NCI-H1092 treated with DMSO at 0.1 percent for 48 hours (cell line): ENCODE measurements at regions not wholly inside any gene's neighbourhood (a gene's known extent, or its start where the extent isn't known, plus 50 kb on each side); places are given as distances from the start of the nearest gene placed in this dataset.

ENCODE experiments used
- DNase-seq: peaks from one replicate; lab custom pipeline; 2025; lab: John Stamatoyannopoulos, UW

DNA sequence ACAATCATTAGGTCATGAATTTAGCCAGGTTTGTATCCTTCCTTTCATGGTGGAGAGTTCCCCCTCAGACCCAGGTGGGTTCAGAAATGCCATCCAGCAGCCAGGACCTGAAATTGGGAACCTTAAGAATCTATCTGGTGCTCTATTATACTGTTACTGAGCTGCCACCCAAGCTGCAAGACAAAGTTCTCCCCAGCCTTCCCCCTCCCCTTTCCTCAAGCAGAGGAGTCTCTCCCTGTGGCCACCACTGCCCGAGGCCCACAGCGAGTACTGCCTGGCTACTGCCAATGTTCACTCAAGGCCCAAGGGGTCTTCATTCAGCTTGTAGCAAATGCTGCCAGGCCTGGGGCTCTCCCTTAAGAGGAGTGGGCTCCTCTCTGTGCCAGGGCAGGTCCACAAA lies 133.8 kb downstream of the TMEM38B start:
- no peak for DNase-seq

DNA sequence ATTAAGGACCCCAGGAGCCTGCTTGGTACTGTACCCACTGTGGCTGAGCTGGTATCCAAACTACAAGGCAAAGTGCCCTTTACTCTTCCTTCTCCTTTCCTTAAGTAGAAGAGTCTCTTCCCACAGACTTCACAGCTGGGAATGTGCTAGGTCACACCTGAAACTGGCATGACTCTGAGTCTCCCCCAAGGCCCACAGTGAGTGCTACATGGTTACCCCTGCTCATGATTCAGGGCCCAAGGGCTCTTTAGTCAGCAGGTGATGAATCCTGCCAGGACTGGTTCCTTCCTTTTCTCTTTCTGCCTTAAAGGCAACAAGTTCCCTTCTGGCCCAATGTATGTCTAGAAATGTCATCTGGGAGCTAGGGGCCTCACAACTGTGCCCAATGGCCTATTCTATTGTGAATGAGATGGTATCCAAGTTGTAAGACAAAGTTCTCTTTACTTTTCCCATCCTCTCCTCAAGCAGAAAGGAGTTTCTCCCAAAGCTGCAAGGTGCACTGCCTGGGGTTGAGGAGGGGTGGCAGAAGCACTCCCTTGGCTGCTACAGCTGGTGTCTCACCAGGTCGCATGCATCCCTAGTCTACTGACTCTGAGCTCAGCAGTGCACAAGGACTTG lies 134.4 kb downstream of the TMEM38B start:
- no peak for DNase-seq

DNA sequence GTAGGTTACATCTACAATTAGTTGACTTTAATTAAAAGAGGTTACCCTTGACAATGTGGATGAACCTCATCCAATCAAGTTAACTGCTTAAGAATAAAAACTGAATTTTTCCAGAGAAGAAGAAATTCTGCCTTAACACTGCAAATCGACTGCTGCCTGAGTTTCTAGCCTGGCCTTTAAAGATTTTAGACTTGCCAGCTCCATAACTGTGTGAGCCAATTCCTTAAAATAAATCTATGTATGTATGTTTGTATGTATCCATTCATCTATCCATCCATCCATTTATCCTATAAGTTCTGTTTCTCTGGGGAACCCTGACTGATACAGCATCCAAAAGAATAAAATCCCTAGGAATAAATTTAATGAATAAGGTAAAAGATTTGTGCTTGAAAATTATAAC lies 136.1 kb downstream of the TMEM38B start:
- no peak for DNase-seq

DNA sequence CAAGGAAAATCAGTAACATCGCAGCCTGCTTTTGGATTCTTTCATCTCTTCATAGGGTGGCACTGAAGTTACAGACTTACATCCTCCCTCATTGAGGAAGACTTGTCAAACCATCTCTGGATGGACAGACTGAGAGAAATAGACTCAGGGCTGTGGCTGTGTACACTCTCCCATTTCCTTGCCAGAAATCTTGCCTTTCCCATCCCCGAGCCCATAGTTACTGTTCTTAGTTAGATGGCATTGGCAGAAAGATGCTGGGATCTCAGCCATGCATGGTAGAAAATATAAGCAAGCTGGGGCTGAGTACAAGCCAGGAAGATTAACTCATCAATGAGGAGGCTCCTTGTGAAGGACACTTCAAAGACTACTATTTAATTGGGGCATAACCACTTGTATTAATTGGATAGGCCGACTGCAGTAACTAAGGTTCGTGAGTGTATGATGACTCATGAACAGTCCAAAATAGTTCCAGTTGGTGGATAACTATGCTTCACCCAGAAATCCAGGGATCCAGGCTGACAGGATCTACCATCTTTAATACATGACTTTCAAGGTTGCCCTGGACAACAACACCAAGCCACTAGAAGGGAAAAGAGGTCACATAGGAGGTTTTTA lies 137.9 kb downstream of the TMEM38B start:
- no peak for DNase-seq

DNA sequence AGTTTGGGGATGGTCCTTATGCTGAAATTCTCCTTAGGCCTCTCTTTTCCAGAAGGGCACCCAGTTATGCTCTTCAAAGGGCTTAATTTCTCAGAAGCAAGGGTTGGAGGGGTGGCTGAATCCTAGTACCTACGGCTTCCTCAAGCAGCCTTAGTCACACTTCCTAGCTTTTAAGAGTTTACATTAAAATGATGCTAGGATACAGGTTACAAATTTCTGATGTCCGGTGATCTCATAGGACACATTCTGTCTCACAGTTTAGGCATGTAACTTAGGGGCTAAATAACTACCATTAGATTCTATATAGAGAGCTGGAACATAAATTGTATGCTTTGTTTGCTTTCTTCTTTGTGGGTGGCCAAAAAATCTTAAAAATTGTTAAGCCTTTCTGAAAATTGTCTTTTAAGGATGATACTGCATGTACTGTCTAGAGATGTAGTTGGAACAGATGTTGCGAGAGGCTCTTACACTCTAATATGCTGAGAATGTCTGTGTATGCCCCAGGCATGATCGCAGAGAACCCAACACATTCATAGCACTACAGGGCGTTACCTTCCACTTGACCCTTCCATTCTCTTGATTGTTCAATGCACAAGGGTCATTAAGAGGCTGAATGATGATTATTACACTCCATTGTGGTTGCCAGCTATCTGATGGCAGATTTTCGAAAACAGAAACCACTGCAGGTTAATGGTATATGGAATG lies 139.1 kb downstream of the TMEM38B start:
- no peak for DNase-seq

DNA sequence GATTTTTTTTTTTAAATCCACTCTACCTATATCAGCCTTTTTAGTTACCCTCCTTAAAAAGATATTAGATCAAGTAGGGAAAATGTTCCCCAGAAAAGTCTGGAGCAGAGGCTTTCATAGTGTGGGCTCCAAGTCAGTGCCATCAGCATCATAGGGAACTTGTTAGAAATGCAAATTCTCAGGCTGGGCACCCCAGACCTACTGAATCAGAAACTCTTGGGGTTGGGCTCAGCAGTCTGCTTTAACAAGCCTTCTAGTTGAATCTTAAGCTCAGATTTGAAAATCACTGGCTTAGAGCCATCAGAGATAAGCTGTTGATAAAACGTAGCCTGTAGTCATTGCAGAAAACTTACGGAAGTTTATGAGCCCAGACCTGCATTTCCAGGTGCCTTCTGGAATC lies 140.1 kb downstream of the TMEM38B start:
- no peak for DNase-seq

DNA sequence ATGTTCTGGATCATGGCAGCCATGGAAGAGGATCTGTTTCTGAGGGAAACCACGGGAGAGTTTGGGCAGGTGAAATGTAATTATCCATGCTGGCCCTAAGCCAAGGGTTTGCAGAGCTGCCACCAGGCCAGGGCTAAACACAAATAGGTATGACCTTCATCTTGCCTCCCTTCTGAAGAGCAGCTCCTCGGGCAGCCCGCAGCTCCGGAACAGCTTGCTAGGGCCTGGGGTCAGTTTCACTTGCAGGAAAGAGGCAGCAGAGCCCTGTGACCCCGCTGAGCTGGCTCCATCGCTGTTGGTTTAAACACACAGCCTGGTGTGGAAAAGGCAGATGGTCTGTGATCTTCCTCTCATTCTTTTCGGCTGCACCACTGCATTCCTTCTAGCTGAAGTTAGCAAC lies 141.4 kb downstream of the TMEM38B start:
- DNase-seq: peak; percentile 54

DNA sequence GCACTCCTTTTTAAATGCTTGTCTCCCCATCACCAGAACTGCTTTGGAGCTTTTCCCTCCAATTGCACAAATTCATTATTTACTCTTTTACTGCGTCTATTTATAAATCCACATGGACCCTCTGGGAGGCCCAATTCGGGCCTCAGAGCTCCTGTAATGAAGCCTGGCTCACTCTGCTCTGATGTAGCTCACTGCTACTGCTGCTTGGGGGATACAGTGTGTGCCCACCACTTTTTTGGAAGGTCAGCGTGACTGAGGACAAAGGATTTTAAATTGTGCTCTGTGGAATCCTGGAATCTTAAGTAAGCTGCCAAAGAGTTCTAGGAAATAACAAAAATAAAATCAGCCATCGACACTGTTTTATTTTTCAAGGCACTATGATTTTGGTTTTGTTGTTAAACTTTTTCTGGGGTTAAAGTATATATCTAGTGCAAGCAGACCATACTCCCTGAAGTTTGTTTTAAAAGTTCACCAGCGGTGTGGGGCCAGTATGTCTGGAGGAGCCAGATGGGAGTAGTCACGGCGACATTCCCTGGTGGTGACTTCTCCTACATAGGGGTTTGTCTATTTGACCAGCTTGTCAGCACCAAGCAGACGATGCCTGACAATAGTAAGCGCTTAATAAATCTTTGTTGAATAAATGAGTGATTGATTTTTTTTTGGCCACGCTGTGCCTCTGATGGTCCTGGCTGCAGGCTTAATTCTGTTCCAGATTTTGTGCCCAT lies 142.8 kb downstream of the TMEM38B start:
- DNase-seq: no peak

DNA sequence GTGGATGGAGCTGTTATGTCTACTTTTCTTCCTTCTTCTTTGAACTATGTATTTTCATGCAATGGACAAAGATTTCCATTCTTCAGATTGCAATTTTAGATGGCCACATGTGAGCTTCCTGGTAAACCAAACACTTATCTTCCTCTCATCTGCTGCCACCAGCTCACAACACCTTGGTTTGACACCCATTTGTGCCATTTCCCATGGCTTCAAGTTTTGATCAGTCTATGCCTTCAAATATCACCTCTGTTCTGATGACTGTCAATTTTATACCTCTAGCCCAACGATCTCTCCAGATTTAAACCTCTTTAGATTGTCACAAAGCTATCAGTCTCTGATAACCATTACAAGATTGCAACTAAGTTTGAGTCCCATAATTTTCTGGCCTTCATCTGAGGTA lies 147.2 kb downstream of the TMEM38B start:
- DNase-seq: no peak

DNA sequence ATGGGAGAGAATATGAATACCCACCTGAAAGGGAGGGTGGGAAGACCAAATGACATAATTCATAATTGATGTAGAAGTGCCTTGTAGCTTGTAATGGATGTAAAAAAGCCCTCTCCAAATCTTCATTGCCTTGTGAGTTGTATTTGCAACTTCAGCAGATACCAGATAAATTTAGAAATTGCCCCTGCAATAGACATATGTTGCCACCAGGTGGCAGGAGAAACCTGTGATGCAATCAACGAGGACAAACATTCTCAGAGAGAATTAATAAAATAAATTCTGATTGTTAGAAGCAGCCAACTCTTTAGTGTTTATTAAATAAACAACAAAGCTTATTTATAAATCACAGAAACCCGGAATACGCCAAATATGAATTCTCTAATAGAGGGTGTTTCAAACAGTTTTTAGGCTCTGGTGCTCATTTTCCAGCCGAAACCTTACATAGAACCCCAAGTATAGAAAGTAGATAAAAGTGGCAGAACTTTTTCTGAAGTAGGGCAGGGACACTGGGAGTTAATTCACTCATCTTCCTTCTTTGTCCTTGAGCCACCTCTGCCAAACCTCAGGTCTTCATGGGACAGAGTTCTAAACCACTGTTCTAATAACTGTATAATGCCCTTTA lies 147.8 kb downstream of the TMEM38B start:
- peak; percentile 27 for DNase-seq

DNA sequence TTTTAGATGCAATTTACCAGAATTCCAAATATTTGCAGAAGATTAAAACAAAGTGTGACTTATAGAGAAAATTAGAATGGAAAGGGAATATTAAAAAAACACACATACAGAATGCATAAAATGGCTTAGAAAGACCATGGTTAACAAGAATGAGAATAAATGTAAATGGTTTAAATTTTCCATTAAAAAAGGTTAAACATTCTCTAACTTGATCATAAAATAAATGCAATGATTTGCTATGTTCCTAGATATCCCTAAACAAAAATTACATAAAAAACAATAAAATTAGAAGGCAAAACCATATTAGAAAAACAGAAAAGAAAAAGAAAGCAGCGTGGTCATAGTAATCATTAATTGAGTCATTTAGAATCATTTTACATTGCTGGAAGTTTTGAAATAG lies 152.5 kb downstream of the TMEM38B start:
- DNase-seq: no peak

DNA sequence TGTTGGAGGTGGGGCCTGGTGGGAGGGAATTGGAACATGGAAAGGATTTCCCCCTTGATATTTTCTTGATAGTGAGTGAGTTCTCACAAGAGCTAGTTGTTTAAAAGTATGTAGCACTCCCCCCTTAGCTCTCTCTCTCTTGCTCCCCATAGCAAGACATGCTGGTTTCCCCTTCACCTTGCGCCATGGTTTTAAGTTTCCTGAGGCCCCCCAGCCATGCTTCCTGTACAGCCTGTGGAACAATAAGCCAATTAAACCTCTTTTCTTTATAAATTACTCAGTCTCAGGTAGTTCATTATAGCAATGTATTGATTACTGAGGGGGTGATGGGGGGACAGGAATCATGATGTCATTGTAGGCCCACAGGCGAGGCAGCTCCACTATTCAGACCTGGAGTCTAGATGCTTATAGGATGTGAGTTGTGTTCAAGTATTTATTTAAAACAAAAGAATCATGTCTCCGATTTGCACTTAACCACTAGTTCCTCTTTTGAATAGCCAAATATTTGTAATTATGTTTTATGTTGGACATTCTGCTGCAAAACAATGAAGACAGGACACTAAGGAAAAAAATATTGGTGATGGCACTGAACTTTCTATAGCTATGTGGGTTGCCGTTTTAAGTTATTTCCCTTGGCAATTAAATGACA lies 156.6 kb downstream of the TMEM38B start:
- DNase-seq: no peak

DNA sequence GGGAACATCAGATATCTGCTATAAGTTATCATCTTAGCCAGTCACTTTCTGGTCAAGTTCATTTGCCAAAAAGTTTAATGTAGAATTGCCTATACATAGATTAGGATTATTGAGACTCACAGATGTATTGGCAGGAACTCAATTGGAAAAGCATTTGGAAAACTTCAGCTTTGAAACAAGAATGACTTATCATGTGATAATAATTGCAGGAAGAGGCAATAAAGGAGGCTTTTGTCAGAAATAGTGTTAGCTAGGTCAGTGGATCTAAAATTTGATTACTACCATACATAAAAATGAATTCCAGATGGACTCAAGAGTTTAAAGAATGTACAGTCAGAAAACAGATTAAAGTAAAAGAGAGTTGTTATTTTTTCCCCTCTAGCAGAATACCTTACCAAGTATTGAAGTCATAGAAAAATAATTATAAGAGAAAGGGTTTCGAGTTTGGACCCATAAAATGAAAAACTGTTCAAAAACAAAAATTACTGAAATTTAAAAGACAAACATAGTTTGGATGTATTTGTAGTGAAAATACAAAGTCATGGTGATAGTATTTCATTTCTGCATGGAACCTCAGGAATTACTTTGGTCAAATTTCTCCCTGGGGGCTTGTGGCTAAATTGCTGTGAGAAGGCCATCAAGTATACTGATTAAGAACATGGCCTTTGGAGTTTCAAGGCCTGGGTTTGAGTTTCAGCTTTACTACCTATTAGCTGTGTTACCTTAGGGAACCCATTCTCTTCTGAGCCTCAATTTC lies 159.9 kb downstream of the TMEM38B start:
- DNase-seq: no peak

DNA sequence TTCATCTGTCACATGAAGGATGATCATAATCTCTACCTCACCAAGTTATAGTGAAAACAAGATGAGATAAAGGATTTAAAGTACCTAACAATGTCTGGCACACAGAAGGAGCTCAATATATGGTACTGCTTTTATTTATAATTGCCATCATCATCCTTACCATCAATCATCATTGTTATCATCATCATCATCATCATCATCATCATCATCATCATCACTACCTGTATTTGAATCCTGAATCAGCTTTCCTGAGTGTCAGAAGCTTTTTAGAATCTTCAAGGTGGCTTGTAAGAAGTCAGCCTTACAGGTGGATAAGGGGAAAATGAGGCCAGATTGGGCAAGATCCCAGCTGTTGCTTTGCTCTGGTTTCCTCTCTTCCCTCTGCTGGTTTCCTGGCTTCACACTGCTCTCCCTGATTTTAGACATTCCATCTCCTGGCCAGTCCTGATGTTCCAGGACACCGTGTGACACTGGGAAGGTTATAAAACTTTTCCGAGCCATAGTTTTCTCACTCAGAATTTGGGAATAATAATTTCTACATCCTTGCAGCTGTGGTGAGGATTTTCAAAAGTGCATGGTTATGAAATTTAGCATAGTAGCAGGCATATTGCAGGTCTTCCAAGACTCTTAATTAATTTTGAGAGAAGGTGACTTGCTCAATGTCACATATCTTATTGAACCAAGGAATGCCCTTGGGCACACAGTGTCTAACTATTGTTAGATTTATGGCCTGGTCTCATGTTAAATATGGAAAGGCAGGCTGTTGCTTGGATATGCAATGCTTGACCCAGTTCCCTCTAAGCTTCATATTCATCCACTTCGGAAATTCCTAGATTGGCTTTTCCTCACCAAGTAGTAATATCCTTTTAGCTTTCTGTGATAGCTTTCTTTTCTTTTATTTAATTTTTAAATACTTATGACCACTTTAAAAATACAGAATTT lies 160.7 kb downstream of the TMEM38B start:
- no peak for DNase-seq

DNA sequence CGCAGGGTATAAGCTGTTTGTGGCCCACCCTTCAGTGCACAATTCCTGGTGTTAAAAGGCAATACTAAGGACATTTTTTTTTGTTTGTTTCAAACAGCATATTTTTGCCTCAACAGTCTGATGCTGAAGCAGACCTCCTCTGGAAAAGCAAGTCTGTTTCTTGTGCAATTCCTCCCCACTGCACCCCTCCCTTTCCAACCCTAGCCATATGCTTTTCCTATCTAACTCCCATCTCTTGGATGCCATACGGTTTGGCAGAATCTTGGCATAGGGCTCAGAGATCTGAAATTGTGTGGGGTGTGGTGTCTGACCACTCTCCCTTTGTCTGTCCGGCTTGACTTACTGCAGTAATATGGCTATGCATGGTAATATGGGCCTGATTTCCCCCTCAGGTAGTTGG lies 161.6 kb downstream of the TMEM38B start:
- no peak for DNase-seq

DNA sequence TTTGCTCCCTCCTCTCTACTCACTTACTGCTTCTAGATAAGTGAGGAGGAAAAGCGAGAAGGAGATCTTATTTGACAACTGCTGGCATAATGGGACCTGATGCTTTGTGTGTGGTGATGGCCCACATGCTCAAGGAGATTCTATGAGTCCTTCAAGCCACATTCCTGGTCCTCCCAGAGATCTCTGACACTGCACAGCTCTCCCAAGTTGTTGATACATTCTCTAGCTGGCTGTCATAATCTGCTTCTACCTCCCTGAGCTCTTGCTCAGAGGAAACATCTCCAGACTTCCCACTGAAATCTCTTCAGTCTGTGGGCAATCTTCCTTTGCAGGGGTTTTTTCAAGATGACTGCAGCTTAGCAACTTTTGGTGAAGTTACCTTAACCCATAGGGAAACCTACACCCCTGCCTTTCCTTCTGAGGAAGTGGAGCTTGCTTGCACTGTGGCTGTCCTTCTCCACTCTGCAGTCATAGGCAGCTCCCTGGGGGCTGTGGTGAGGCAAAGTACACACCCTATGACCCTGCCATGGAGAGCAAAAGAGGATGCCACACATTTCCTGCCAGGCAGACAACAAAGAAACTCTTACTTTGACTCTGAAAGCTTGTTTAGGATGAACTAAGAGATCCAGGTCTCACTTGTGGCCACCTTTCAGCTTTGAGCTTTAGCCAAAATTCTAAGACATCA lies 163.8 kb downstream of the TMEM38B start:
- no peak for DNase-seq

DNA sequence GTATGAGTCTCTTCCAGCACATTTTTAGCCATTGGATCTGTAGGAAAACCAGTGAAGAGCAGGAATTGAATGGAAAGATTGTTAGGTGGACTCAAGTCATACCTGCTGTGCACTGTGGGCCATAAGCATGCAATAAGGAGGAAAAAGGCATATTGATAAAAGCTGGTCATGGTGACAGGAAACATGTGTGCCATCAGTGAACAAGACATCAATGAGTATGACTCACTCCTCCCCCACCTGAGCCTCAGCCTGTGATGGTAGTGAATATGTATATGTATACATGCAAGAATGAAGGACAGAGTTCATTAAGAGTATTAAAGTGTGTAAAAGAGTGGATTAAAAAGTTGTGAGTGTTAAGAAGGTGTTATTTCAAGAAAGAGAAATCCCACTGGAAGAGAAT lies 164.5 kb downstream of the TMEM38B start:
- DNase-seq: no peak

DNA sequence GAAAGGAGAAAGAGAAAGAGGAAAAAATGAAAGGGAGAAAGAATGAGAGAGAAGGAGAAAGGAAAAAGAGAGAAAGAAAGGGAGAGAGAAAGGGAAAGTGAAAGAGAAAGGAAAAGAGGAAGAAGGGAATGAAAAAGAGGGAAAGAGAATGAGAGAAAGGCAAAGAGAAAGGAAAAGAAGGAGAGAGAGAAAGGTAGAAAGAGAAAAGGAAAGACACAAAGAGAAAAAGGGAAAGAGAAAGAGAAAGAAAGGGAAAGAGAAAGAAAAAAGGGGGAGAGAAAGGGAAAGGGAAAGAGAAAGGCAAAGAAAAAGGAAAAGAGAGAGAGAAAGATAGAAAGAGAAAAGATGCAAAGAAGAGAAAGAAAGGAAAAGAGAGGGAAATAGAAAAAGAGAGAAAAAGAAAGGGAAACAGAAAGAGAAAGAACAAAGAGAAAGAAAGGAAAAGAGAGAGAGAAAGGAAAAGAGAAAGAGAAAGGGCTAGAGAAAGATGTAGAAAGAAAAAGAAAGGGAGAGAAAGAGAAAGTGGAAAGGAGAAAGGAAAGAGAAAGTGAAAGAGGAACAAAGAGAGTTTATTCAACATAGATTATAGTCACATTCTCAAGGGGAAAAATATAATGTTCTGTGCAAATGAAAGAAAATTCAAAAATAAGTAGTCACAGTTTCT lies 165.2 kb downstream of the TMEM38B start:
- DNase-seq: no peak

DNA sequence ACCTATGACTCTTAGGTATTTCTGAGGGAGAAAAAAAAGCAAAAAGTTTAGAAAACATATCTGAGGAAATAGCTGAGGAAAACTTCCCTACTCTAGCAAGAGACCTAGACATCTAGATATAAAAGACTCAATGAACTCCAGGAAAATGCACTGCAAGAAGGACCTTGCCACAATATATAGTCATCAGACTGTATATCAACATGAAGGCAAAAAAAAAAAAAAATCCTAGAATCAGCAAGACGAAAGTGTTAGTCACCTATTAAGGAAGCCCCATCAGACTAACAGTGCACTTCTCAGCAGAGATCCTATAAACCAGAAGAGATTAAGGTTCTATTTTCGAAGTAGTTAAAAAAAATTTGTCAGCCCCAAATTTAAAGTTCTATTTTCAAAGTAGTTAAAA lies 166.2 kb downstream of the TMEM38B start:
- no peak for DNase-seq
